Epithelial cell of proximal tubule (primary cell): ENCODE measurements at regions not wholly inside any gene's neighbourhood (a gene's known extent, or its start where the extent isn't known, plus 50 kb on each side); places are given as distances from the start of the nearest gene placed in this dataset.

Experiments
- DNase-seq: peaks from one replicate; pipeline ENCODE4 v3.0.0-alpha.2; 2011; ENCODE audit warnings: low read depth
- H3K4me3 ChIP-seq: 2 replicates; pipeline ENCODE4 v1.5.1; 2011; ENCODE audit warnings: low read depth, mild to moderate bottlenecking, low read length
- CTCF ChIP-seq: conservative IDR thresholded peaks from 2 replicates; pipeline ENCODE4 v1.5.1; 2012; ENCODE audit warnings: low read depth, mild to moderate bottlenecking, low read length

DNA sequence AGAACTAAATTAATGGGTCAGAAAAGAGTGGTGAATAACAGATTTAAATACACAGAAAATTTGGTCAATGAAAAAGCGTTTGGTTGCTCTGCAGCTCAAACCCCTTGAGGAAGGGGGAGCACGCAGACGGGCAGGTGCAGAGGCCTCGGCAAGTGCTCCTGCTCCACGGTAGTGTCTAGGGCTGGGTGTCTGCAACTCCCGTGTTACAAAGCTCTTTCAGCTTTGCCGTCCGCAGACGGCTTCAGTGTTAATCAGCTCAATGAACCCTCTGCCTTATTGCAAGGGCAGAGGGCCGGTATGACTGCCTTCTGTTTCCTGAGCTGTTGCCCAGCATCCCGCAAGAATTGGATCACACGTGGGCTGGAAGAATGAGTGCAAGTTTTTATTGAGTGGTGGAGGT, 125.7 kb upstream of the TRHDE start:
- DNase-seq, result no peak
- no peak for TF ChIP-seq CTCF
- no peak overlapping the region for H3K4me3 ChIP-seq

GRCh38 chr12:72148709-72149108, 123.5 kb upstream of the TRHDE start:
- no peak overlapping the region for H3K4me3 ChIP-seq
- TF ChIP-seq CTCF, result no peak
- no peak for DNase-seq

DNA sequence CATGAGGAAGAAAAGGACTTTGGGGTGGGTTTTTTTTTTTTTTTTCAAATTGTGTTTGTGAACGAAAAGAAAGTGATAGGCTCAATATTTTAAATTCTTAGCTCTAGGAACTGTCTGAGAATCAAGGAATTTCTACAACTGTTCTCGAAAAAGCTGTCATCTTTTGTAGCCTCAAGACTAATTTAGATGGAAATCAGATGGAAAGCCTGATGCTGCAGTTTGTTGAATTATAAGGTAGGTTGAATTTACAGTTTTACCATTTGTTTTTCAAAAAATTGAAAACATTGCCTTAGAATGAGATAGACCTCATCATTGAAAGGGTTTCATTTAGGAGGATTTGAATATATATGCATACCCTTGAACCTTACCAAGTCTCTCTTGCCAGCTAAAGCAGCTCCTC, 109.3 kb upstream of the TRHDE start:
- H3K4me3 ChIP-seq, result no peak overlapping the region
- no peak for TF ChIP-seq CTCF
- no peak for DNase-seq

DNA sequence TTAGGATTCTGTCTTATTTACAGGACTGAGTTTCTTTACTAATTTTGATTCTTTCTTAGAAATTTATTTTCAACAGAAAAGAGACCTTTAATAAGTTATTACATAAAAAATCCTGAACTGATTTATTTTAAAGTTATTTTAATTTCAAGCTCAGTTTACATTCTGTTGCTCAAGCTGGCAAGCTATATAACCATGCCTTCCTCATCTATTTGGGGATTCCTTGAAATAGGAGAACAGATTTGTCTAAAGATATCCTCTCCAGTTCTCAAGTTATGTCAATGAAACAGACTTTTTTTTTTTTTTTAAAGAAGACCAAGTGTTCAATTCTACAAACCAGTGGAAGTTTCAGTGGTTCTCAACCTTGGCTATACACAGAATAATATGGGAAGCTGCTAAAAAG, 103.3 kb upstream of the TRHDE start:
- no peak overlapping the region for H3K4me3 ChIP-seq
- no peak for TF ChIP-seq CTCF
- DNase-seq, result no peak

GRCh38 chr12:72173974-72174373, 98.2 kb upstream of the TRHDE start:
- DNase-seq, result no peak
- no peak for TF ChIP-seq CTCF
- H3K4me3 ChIP-seq, result no peak overlapping the region

DNA sequence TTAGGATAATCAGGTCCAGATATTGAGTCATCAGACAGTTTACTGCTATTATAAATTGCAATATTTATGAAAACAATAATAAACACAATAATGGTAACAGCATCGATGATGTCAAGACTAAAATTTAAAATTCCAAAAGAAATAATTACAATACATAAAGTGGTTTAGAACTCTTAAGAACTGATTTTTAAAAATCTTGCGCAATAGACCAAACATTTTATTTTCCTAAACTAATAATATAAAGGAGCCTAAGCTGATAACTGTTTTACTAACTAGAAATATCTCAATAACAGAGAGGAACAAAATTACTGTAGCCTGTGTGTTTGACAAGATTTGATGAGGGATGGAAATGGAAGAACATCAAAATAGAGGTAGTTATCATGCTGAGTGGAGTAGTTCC, 93.9 kb upstream of the TRHDE start:
- no peak overlapping the region for H3K4me3 ChIP-seq
- TF ChIP-seq CTCF, result no peak
- DNase-seq, result no peak

- H3K4me3 ChIP-seq, result no peak overlapping the region
- TF ChIP-seq CTCF, result no peak
- DNase-seq, result no peak
These were observed 93.3 kb upstream of the TRHDE start for GRCh38 chr12:72178871-72179270.
